Kidney epithelial cell (primary cell): ENCODE measurements at regions not wholly inside any gene's neighbourhood (a gene's known extent, or its start where the extent isn't known, plus 50 kb on each side); places are given as distances from the start of the nearest gene placed in this dataset.

Experiments used
- DNase-seq: peaks from one replicate; pipeline ENCODE4 v3.0.0-alpha.2; 2010; ENCODE audit warnings: low read depth
- H3K27me3 ChIP-seq: 2 replicates; pipeline ENCODE4 v1.6.0; 2011; ENCODE audit warnings: low read length; ENCODE audit not compliant: control insufficient read depth, insufficient read depth
- H3K36me3 ChIP-seq: 2 replicates; pipeline ENCODE4 v1.5.1; 2011; ENCODE audit warnings: low read length; ENCODE audit not compliant: control insufficient read depth, insufficient read depth
- H3K4me3 ChIP-seq: 2 replicates; pipeline ENCODE4 v1.5.1; 2011; ENCODE audit warnings: low read depth, mild to moderate bottlenecking, control low read depth, low read length
- CTCF ChIP-seq: IDR thresholded peaks from 2 replicates; pipeline ENCODE4 v1.5.1; 2011; ENCODE audit warnings: mild to moderate bottlenecking, moderate library complexity, low read length, control low read depth, inconsistent platforms; ENCODE audit not compliant: insufficient read depth, poor library complexity, severe bottlenecking

- DNase-seq, result no peak
- no peaks in the 10 kb centered on the region for H3K27me3 ChIP-seq
- no peak overlapping the region for H3K4me3 ChIP-seq
- TF ChIP-seq CTCF, result no peak
- no peaks in the 10 kb centered on the region for H3K36me3 ChIP-seq
Measured at GRCh38 chr15:97688886-97689285, 271.6 kb upstream of the ARRDC4 start.

- DNase-seq, result no peak
- Histone ChIP-seq H3K27me3 (no peaks in the 10 kb centered on the region), H3K36me3 (no peaks in the 10 kb centered on the region), H3K4me3 (no peak overlapping the region)
- TF ChIP-seq CTCF, result no peak
Measured at GRCh38 chr15:97691078-97691477, 269.4 kb upstream of the ARRDC4 start.

GRCh38 chr15:97691799-97692198 is 268.7 kb upstream of the ARRDC4 start:
- H3K36me3 ChIP-seq, result no peaks in the 10 kb centered on the region
- H3K27me3 ChIP-seq, result no peaks in the 10 kb centered on the region
- DNase-seq, result no peak

GRCh38 chr15:97692301-97693015 is 268.0 kb upstream of the ARRDC4 start:
- Histone ChIP-seq H3K4me3 (no peak overlapping the region), H3K27me3 (no peaks in the 10 kb centered on the region), H3K36me3 (no peaks in the 10 kb centered on the region)
- DNase-seq, result no peak
- no peak for TF ChIP-seq CTCF

More at GRCh38 chr15:97691799-97692198, 268.7 kb upstream of the ARRDC4 start:
- no peak for TF ChIP-seq CTCF
- H3K4me3 ChIP-seq, result no peak overlapping the region

- Histone ChIP-seq H3K27me3 (no peaks in the 10 kb centered on the region), H3K4me3 (no peak overlapping the region), H3K36me3 (no peaks in the 10 kb centered on the region)
- no peak for DNase-seq
- no peak for TF ChIP-seq CTCF
Measured at GRCh38 chr15:97694456-97694855, 266.0 kb upstream of the ARRDC4 start.

GRCh38 chr15:97703400-97703799 is 257.1 kb upstream of the ARRDC4 start:
- no peak for TF ChIP-seq CTCF
- no peak for DNase-seq
- Histone ChIP-seq H3K4me3 (no peak overlapping the region), H3K27me3 (no peaks in the 10 kb centered on the region), H3K36me3 (no peaks in the 10 kb centered on the region)
